Natural killer cell (primary cell): ENCODE measurements at regions not wholly inside any gene's neighbourhood (a gene's known extent, or its start where the extent isn't known, plus 50 kb on each side); places are given as distances from the start of the nearest gene placed in this dataset.

Experiments
- ATAC-seq, 3 donors: fragments of 150-1000 bp in 2 of 3; fragments of 200-7000 bp in 1 of 3; cut with Tn5 transposase; 1 replicate in 1 of 3; 2 replicates in 2 of 3; pipeline ENCODE4 v1.10.0; 2021; ENCODE audit warnings: mild to moderate bottlenecking in 2 of 3, moderate library complexity in 2 of 3
- DNase-seq, 2 donors: peaks; one replicate each; pipeline versions ENCODE4 v3.0.0 to v3.0.0-alpha.2; 2013 to 2021; ENCODE audit warnings: mixed read lengths in 1 of 2
- H3K27ac ChIP-seq: one replicate; pipeline ENCODE4 v1.5.1; 2013; ENCODE audit warnings: mild to moderate bottlenecking, low read length
- H3K27me3 ChIP-seq: one replicate; pipeline ENCODE4 v1.6.1; 2013; ENCODE audit warnings: low read length; ENCODE audit not compliant: control insufficient read depth, insufficient read depth
- H3K36me3 ChIP-seq: one replicate; pipeline ENCODE4 v1.6.1; 2013; ENCODE audit warnings: low read length; ENCODE audit not compliant: control insufficient read depth, insufficient read depth
- H3K4me1 ChIP-seq: one replicate; pipeline ENCODE4 v1.6.1; 2013; ENCODE audit warnings: low read length; ENCODE audit not compliant: control insufficient read depth, insufficient read depth
- H3K4me3 ChIP-seq: one replicate; pipeline ENCODE4 v1.5.1; 2013; ENCODE audit warnings: low read length
- H3K9me3 ChIP-seq: one replicate; pipeline ENCODE4 v1.6.1; 2013; ENCODE audit warnings: low read length; ENCODE audit not compliant: control insufficient read depth, insufficient read depth
- H3K27ac Mint-ChIP-seq, 2 donors: one replicate each; pipeline ENCODE4 v1.8.0; 2022; ENCODE audit warnings: mild to moderate bottlenecking in 2 of 2, mixed read lengths in 2 of 2, moderate library complexity in 1 of 2
- H3K27me3 Mint-ChIP-seq, 2 donors: one replicate each; pipeline ENCODE4 v1.8.0; 2022; ENCODE audit warnings: low read depth in 2 of 2, mixed read lengths in 2 of 2
- H3K36me3 Mint-ChIP-seq: one replicate; pipeline ENCODE4 v1.8.0; 2022; ENCODE audit warnings: mixed read lengths
- H3K4me1 Mint-ChIP-seq, 2 donors: one replicate each; pipeline ENCODE4 v1.8.0; 2022; ENCODE audit warnings: mixed read lengths in 2 of 2
- H3K4me3 Mint-ChIP-seq: one replicate; pipeline ENCODE4 v1.8.0; 2022; ENCODE audit warnings: mild to moderate bottlenecking, moderate library complexity, mixed read lengths
- H3K9me3 Mint-ChIP-seq, 2 donors: one replicate each; pipeline ENCODE4 v1.8.0; 2022; ENCODE audit warnings: mixed read lengths in 2 of 2
- WGBS: methylation state at CpG from one replicate; pipeline ENCODE4 v1.1.7; 2013; ENCODE audit warnings: missing lambda C conversion rate; ENCODE audit not compliant: insufficient coverage; 5-methylcytosine and 5-hydroxymethylcytosine counted together
- intact Hi-C: fragments of 100-400 bp; cut with micrococcal nuclease; formaldehyde crosslinking; loops from one replicate; pipeline ENCODE4 v1.14.2; 2022
- TF ChIP-seq, protein P1 (sequence below): fragments of 200-600 bp; IDR thresholded peaks from one replicate; pipeline ENCODE4 v1.8.0; 2022; ENCODE audit warnings: antibody characterized with exemption

DNA sequence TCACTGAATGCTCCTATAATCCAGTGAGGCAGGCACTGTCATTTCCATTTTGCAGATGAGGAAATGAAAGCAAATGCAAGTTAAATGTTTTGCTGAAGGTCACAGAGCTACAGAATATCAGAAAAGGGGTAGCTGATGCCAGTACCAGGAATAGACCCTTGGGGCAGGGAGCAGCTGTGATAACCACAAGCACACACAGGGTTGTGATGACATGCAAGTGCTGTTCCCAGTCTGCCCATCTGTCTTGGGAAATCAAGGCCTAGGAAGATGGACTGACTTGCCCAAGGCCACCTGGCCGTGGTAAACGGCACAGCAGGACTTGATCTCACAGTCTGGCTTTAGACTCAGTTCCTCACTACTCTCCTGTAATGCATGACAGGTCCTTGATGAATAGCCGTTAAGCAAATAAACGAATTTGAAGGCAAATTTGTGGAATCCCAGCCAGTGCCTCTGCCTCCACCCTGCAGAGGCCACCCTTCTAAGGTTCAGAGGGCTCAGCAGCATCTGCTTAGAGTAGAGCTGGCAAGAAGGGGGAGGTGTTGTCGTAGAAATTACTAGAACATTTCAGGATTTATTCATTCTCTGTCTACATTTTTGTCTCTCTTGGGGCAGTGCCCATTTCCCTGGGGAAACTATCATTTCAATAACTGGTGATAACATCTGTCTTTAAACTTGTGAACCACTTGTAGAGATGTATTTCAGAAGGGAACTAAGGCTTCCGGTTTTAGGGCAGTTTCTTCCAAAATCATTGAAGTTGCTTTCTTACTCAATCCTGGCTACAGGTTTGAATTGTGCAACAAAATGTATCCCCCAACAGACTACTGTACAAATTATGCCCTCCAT, 53.2 kb upstream of the MRPS6 start:
- no peaks in the 10 kb centered on the region for H3K27me3 Mint-ChIP-seq
- WGBS = 32% methylated on average over 6 of the region's 6 CpGs
- H3K9me3 ChIP-seq = peaks cover 4% of the 10 kb centered on the region
- TF ChIP-seq, protein P1, sequence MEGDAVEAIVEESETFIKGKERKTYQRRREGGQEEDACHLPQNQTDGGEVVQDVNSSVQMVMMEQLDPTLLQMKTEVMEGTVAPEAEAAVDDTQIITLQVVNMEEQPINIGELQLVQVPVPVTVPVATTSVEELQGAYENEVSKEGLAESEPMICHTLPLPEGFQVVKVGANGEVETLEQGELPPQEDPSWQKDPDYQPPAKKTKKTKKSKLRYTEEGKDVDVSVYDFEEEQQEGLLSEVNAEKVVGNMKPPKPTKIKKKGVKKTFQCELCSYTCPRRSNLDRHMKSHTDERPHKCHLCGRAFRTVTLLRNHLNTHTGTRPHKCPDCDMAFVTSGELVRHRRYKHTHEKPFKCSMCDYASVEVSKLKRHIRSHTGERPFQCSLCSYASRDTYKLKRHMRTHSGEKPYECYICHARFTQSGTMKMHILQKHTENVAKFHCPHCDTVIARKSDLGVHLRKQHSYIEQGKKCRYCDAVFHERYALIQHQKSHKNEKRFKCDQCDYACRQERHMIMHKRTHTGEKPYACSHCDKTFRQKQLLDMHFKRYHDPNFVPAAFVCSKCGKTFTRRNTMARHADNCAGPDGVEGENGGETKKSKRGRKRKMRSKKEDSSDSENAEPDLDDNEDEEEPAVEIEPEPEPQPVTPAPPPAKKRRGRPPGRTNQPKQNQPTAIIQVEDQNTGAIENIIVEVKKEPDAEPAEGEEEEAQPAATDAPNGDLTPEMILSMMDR = no peak
- no peak overlapping the region for H3K4me3 ChIP-seq
- H3K9me3 Mint-ChIP-seq = no peaks in the 10 kb centered on the region
- H3K4me1 ChIP-seq = peaks cover 57% of the 10 kb centered on the region
- intact Hi-C loops = loop anchor here (5.0 kb wide), 3 partner anchors 177 to 1027 kb away; partner anchors contain the start of gene RUNX1
- H3K4me3 Mint-ChIP-seq = peak overlapping the region; percentile 66
- ATAC-seq (no peak), DNase-seq (no peak)
- no peaks in the 10 kb centered on the region for H3K36me3 ChIP-seq
- peak overlapping the region; percentile 44 for H3K27ac ChIP-seq
- H3K27ac Mint-ChIP-seq = no peak overlapping the region
- H3K27me3 ChIP-seq = no peaks in the 10 kb centered on the region
- H3K4me1 Mint-ChIP-seq = peaks cover 0 to 45% of the 10 kb centered on the region in 2 donors
- no peaks in the 10 kb centered on the region for H3K36me3 Mint-ChIP-seq

DNA sequence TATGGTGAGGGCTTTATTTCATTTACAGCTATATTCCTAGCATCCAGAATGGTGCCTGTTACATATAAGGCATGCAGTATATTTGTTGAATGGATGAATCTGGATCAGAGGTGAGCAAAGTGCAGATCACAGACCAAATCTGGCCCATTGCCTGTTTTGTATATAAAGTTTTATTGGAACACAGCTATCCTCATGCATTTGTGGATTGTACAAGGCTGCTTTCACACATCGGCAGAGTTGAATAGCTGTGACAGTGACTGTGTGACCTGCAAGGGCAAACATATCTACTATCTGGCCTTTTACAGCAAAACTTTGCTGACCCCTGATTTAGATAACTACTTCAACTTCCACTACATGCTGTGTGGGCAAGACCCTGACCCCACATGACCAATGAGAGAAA, 54.0 kb upstream of the MRPS6 start:
- DNase-seq = no peak

DNA sequence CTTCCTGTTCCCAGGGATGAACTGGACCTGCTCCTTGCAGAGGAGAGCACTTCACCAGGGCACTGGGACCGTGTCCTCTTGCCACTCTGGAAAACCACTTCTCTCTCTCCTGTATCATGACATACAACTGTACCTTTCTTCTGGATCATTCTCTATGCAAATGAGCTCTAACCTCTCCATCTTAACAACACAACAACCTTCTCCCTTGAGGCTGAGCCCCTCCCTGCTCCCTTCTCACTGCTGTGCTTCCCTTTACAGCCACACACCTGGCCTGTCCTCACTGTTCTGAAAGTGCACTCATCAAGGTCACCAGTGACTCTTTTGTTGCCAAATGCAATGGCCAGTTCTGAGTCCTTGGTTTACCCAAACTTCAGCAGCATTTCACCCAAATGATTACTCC, 54.5 kb upstream of the MRPS6 start:
- 86% methylated on average over 1 of the region's 1 CpG for WGBS
- Histone ChIP-seq H3K9me3 (peaks cover 8% of the 10 kb centered on the region), H3K27ac (no peak overlapping the region), H3K4me3 (no peak overlapping the region), H3K4me1 (peaks cover 47% of the 10 kb centered on the region), H3K36me3 (no peaks in the 10 kb centered on the region), H3K27me3 (no peaks in the 10 kb centered on the region)
- Mint-ChIP-seq H3K36me3 (peaks cover 9% of the 10 kb centered on the region), H3K27me3 (no peaks in the 10 kb centered on the region), H3K4me1 (peaks cover 0 to 45% of the 10 kb centered on the region in 2 donors), H3K27ac (no peak overlapping the region), H3K9me3 (peaks cover 4% of the 10 kb centered on the region in 2 donors), H3K4me3 (peak overlapping the region; percentile 66)
- intact Hi-C loops = no loop called here
- DNase-seq = no peak
- no peak for ATAC-seq
- TF ChIP-seq, protein P1 = no peak

More for the DNA sequence above, 54.0 kb upstream of the MRPS6 start:
- H3K27me3 ChIP-seq = no peaks in the 10 kb centered on the region
- H3K9me3 Mint-ChIP-seq = peaks cover 4% of the 10 kb centered on the region in 2 donors
- H3K4me1 ChIP-seq = peaks cover 51% of the 10 kb centered on the region
- peaks cover 0 to 45% of the 10 kb centered on the region in 2 donors for H3K4me1 Mint-ChIP-seq
- ATAC-seq = no peak
- intact Hi-C loops = no loop called here
- H3K4me3 ChIP-seq = no peak overlapping the region
- WGBS = 53% methylated on average over 1 of the region's 1 CpG
- peak overlapping the region; percentile 39 for H3K27ac ChIP-seq
- TF ChIP-seq, protein P1 = no peak
- peaks cover 7% of the 10 kb centered on the region for H3K36me3 Mint-ChIP-seq
- peaks cover 4% of the 10 kb centered on the region for H3K9me3 ChIP-seq
- no peak overlapping the region for H3K27ac Mint-ChIP-seq
- H3K4me3 Mint-ChIP-seq = peak overlapping the region; percentile 66
- H3K36me3 ChIP-seq = no peaks in the 10 kb centered on the region
- no peaks in the 10 kb centered on the region for H3K27me3 Mint-ChIP-seq
